ENCODE measurements at regions not wholly inside any gene's neighbourhood (a gene's known extent, or its start where the extent isn't known, plus 50 kb on each side); places are given as distances from the start of the nearest gene placed in this dataset.

GRCh38 chr14:49366416-49366815 lies 219.8 kb downstream of the RPS29 start:
- Histone ChIP-seq H3K36me3 (replicated peaks in 1 of 2; ENCODE audit: control extremely low read depth in 1 of 2, control insufficient read depth in 1 of 2, extremely low read depth in 1 of 2, insufficient read depth in 2 of 2, low read length in 1 of 2) (no peaks in the 10 kb centered on the region), H3K9me3 (ENCODE audit: control extremely low read depth in 1 of 3, control insufficient read depth in 2 of 3, insufficient read depth in 1 of 3, low read length in 2 of 3) (no peaks in the 10 kb centered on the region), H3K4me2 (replicated peaks; ENCODE audit: low read depth, low read length, poor library complexity, severe bottlenecking) (no peak overlapping the region), H3K4me3 (ENCODE audit: control extremely low read depth in 1 of 5, extremely low read depth in 1 of 5, insufficient read depth in 1 of 5, low read depth in 2 of 5, low read length in 4 of 5) (no peak overlapping the region), H4K20me1 (ENCODE audit: control insufficient read depth, insufficient read depth, low read length, poor library complexity, severe bottlenecking) (no peaks in the 10 kb centered on the region), H3K27me3 (replicated peaks in 1 of 4; ENCODE audit: control extremely low read depth in 1 of 4, control insufficient read depth in 3 of 4, insufficient read depth in 4 of 4, low read length in 3 of 4) (peaks cover 0 to 3% (median 0%) of the 10 kb centered on the region in 4 experiments), H3K79me2 (ENCODE audit: control insufficient read depth, insufficient read depth, low read length) (no peaks in the 10 kb centered on the region), H3K9ac (ENCODE audit: low read length) (no peak overlapping the region), H3K4me1 (ENCODE audit: control insufficient read depth in 2 of 2, insufficient read depth in 2 of 2, low read length in 2 of 2) (no peaks in the 10 kb centered on the region), H2AFZ (ENCODE audit: insufficient read depth, low read depth, low read length, poor library complexity, severe bottlenecking) (no peak overlapping the region), H3K27ac (ENCODE audit: low read length in 2 of 2) (no peak overlapping the region)
- H3K4me1 Mint-ChIP-seq = no peaks in the 10 kb centered on the region
- H3K9me3 Mint-ChIP-seq (ENCODE audit: insufficient read depth) = no peaks in the 10 kb centered on the region
- WGBS (ENCODE audit: insufficient coverage) = no CpG with 5 or more reads among the region's 1 CpG
- H3K27ac Mint-ChIP-seq = no peak overlapping the region
- TF ChIP-seq CTCF (IDR thresholded peaks at IDR 0.05) = no peak
- no peak for TF ChIP-seq EZH2 (IDR thresholded peaks at IDR 0.05; ENCODE audit: borderline replicate concordance, insufficient read depth, low read depth, low read length, poor library complexity, severe bottlenecking)
- ChIA-PET CTCF (no interaction called here), POLR2A (no interaction called here)
- intact Hi-C loops (cut with micrococcal nuclease) = no loop called here
- no peak overlapping the region for H3K4me3 Mint-ChIP-seq
- DNase-seq = no peak
- H3K27me3 Mint-ChIP-seq = peaks cover 8% of the 10 kb centered on the region
- ATAC-seq (ENCODE audit: low read depth) = no peak

GRCh38 chr14:49364752-49365117 lies 221.4 kb downstream of the RPS29 start:
- Histone ChIP-seq H3K4me2 (replicated peaks; ENCODE audit: low read depth, low read length, poor library complexity, severe bottlenecking) (no peak overlapping the region), H4K20me1 (ENCODE audit: control insufficient read depth, insufficient read depth, low read length, poor library complexity, severe bottlenecking) (no peaks in the 10 kb centered on the region), H3K9ac (ENCODE audit: low read length) (no peak overlapping the region), H3K27ac (ENCODE audit: low read length in 2 of 2) (no peak overlapping the region), H3K36me3 (replicated peaks in 1 of 2; ENCODE audit: control extremely low read depth in 1 of 2, control insufficient read depth in 1 of 2, extremely low read depth in 1 of 2, insufficient read depth in 2 of 2, low read length in 1 of 2) (no peaks in the 10 kb centered on the region), H3K4me3 (ENCODE audit: control extremely low read depth in 1 of 5, extremely low read depth in 1 of 5, insufficient read depth in 1 of 5, low read depth in 2 of 5, low read length in 4 of 5) (no peak overlapping the region), H3K9me3 (ENCODE audit: control extremely low read depth in 1 of 3, control insufficient read depth in 2 of 3, insufficient read depth in 1 of 3, low read length in 2 of 3) (no peaks in the 10 kb centered on the region), H2AFZ (ENCODE audit: insufficient read depth, low read depth, low read length, poor library complexity, severe bottlenecking) (no peak overlapping the region), H3K4me1 (ENCODE audit: control insufficient read depth in 2 of 2, insufficient read depth in 2 of 2, low read length in 2 of 2) (no peaks in the 10 kb centered on the region), H3K27me3 (replicated peaks in 1 of 4; ENCODE audit: control extremely low read depth in 1 of 4, control insufficient read depth in 3 of 4, insufficient read depth in 4 of 4, low read length in 3 of 4) (no peaks in the 10 kb centered on the region), H3K79me2 (ENCODE audit: control insufficient read depth, insufficient read depth, low read length) (no peaks in the 10 kb centered on the region)
- POLR2A ChIA-PET = no interaction called here
- CTCF ChIA-PET = no interaction called here
- 60% methylated on average over 1 of the region's 1 CpG for WGBS (ENCODE audit: insufficient coverage)
- intact Hi-C loops (cut with micrococcal nuclease) = no loop called here
- no peak overlapping the region for H3K27ac Mint-ChIP-seq
- H3K4me1 Mint-ChIP-seq = no peaks in the 10 kb centered on the region
- ATAC-seq (ENCODE audit: low read depth) (no peak), DNase-seq (no peak)
- H3K4me3 Mint-ChIP-seq = no peak overlapping the region
- TF ChIP-seq EZH2 (IDR thresholded peaks at IDR 0.05; ENCODE audit: borderline replicate concordance, insufficient read depth, low read depth, low read length, poor library complexity, severe bottlenecking) (no peak), CTCF (IDR thresholded peaks at IDR 0.05) (no peak)
- peaks cover 5% of the 10 kb centered on the region for H3K27me3 Mint-ChIP-seq
- peaks cover 3% of the 10 kb centered on the region for H3K9me3 Mint-ChIP-seq (ENCODE audit: insufficient read depth)
